Hematopoietic multipotent progenitor cell treated with erythropoietin and hydrocortisone succinate and interleukin-3 and kit ligand, for 15 days (in vitro differentiated cells): ENCODE measurements at regions not wholly inside any gene's neighbourhood (a gene's known extent, or its start where the extent isn't known, plus 50 kb on each side); places are given as distances from the start of the nearest gene placed in this dataset.

Experiments used
- DNase-seq: peaks from one replicate; pipeline ENCODE4 v3.0.0-alpha.2; 2015; ENCODE audit warnings: low spot score

GRCh38 chr15:26477044-26477443, 295.8 kb downstream of the GABRB3 start:
- no peak for DNase-seq

DNA sequence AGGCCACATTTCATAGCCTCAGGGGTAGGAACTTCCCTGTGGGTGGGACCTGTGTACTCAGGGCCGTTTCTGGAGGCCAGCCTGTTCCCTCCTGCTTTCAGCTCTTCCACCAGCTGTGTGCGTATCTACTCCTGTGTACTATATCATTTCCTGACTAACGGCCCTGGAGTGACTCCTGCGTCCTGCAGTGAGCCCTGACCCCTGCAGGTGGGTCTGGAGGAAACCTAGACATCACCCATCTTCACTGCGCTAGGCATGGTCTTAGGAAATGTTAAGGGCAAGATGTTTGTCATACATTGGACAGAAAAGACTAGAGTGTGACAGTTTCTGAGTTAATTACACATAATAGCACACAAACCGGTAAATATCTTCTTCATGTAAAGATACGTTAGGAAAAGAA, 297.3 kb downstream of the GABRB3 start:
- DNase-seq: no peak

DNA sequence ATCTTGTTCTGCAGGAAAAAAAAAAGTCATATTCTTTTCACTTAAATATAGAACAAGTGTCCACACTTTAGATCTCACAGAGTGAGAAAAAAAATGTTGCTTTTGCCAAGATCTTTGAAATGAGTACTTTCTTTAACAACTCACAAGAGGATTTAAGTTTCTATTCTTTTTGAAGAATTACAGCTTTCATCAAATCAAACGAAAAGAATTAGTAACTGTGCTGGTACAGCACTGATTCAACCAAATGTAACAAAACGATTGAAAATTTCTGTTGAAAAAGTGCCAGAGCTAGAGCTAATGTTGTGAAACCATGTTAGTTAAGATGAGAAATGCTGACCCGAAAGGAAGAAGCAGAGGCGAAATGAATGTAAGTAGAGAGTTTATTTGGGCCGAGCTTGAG, 300.2 kb downstream of the GABRB3 start:
- DNase-seq: no peak

- no peak for DNase-seq
Observed at GRCh38 chr15:26461847-26462608, 310.8 kb downstream of the GABRB3 start.

DNA sequence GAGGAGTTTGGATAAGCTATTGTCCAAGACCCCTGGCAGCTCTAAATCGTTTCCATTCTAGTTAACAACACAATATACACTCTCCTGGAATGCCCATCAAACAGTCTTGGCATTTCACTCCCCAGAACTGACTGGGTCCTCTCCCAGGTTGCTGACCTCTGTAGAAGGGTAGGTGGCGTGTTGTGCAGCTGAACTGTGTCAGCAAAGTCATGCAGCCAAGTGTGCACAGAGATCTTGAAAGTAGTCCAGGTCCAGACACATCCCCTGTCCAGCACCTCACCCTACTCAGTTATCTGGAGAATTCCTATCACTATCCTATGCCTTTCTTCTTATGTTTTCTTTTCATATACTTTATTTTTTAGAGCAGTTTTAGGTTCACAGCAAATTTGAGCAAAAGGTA, 312.7 kb downstream of the GABRB3 start:
- DNase-seq: no peak

- no peak for DNase-seq
Observed at GRCh38 chr15:26455828-26456227, 317.0 kb downstream of the GABRB3 start.

- no peak for DNase-seq
Observed at GRCh38 chr15:26453914-26454313, 319.0 kb downstream of the GABRB3 start.

DNA sequence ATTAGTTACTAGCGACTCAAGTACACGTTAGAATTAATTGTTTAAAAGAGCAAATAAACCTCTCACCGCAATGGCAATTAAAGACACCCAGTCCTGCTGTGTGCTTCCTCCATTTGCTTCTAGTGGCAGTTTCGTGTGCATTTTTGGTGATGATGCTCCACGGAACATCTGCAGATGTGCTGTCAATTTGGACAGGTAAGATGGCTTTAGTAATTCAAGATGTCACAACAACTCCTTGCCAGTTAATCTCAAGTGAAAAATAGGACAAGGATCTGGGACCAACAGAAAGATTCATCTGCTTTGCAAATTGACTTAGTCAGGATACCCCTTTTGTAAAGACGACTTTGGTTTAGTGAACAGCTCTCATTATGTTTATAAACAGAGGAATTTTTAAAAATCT, 320.9 kb downstream of the GABRB3 start:
- DNase-seq: no peak

GRCh38 chr15:26449291-26449690, 323.6 kb downstream of the GABRB3 start:
- no peak for DNase-seq

DNA sequence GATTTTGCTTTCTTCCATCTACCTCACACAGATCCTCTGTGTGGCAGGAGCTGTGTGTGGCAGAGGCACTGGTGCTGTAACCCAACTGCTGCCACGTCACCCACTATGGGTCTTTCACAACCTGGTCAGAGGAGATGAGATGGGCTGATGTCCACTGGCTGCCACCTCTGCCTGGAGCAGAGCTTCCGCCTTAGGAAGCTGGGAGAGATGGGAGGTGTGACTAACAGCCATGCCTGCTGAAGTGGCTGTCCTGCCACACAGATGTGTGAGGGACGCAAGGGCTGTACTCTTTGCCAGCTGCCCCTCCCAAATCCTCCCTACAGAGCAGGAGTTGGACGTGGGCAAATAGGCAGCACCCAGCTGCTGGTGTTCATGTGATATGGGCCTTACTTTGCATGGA, 329.5 kb downstream of the GABRB3 start:
- no peak for DNase-seq

- DNase-seq: no peak
Observed at GRCh38 chr15:26442680-26443079, 330.2 kb downstream of the GABRB3 start.

- DNase-seq: no peak
Observed at GRCh38 chr15:26439681-26440080, 333.2 kb downstream of the GABRB3 start.

DNA sequence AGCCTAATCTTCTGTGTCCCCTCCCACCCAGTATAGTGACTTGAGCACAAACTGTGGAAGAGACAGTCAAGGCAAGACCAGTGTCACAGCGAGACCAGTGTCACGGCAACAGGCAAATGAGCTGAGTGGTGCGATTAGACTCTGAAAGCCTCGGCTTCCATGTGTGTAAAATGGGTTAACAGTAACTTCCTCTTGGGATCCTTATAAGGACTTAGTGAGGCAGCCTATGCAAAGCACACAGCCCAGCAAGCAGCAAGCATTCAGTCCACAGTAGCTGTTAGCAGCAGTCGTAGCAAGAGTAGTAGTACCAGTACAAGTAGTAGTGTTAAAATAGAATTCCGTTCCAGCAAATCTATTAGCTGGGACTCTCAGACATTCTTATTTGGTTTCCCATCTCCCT, 334.1 kb downstream of the GABRB3 start:
- DNase-seq: no peak

- DNase-seq: no peak
Observed at GRCh38 chr15:26438316-26438715, 334.6 kb downstream of the GABRB3 start.

- DNase-seq: no peak
Observed at GRCh38 chr15:26433818-26434217, 339.0 kb downstream of the GABRB3 start.

DNA sequence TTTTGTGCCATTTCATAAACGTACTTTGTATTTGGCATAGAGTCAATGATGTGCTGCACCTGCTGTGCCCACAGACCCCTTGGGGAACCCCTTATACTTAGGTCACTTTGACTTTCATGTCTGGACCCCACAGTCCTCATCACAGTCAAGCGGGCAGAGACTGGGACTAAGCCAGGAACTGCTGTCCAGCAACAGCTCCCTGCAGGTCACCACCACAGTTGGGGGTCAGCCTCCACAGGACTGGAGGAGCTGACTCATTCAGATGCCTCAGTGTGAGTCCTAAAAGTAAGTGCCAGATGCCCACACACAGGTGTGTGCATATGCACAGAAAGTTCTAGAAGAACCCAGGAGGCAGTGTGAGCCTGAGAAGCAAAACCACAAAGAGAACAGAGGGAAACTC, 339.8 kb downstream of the GABRB3 start:
- no peak for DNase-seq

DNA sequence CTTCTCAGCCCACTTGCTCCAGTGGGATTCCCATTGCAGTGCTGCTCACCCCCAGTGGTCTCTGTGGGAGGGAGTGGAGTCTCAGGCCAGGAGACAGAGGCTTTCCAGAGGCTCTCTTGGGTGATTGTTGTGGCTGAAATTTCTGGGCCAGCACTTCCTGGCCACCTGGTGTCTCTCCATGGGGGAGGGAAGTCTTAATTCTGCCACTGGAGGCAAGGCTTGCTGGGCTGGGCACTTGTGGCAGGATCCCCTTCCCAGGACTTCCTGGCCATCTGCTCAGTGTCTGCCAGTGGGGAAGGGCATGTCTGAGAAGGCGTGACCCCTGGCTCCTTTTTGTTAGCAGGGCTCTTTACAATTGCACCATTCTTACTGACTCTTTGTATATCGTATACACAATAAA, 351.8 kb downstream of the GABRB3 start:
- DNase-seq: no peak

- DNase-seq: no peak
Observed at GRCh38 chr15:26395624-26396023, 377.2 kb downstream of the GABRB3 start.

- no peak for DNase-seq
Observed at GRCh38 chr15:26394801-26395200, 378.1 kb downstream of the GABRB3 start.

DNA sequence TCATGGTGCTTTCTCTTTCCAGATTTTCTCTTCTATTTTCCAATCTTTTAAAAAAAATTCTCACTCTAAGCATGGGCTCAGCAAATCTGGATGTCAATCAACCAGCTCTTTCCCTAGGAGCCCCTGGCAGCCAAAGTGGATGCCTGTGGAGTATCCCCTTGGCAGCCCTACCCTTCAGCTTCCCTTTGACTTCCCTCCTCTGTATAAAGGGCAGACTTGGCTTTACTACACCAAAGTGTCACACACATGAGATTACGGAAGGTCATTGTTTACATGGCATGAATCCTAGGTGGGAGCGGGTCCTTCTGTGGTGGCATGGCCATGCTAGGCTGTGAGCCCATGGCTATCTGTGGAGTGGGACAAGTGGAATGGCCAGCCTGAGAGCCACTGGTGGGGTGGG, 379.9 kb downstream of the GABRB3 start:
- no peak for DNase-seq

- DNase-seq: no peak
Observed at GRCh38 chr15:26391567-26392194, 381.2 kb downstream of the GABRB3 start.

GRCh38 chr15:26382444-26383072, 390.3 kb downstream of the GABRB3 start:
- no peak for DNase-seq

DNA sequence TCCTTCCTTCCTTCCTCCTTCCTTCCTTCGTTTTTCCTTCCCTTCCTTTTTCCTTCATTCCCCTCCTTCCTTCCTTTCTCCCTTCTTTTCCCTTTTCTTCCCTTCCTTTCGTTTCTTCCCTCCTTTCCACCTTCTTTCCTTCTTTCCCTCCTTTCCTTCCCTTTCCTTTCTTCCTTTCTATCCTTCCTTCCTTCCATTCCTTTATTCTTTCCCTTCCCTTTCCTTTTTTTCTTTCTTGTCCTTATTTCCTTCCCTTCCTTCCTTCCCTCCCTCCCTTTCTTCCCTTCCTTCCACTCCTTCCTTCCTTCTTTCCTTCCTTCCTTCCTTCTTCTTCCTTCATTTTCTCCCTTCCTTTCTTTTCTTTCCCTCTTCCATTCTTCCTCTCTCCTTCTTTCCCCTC, 394.6 kb downstream of the GABRB3 start:
- no peak for DNase-seq

DNA sequence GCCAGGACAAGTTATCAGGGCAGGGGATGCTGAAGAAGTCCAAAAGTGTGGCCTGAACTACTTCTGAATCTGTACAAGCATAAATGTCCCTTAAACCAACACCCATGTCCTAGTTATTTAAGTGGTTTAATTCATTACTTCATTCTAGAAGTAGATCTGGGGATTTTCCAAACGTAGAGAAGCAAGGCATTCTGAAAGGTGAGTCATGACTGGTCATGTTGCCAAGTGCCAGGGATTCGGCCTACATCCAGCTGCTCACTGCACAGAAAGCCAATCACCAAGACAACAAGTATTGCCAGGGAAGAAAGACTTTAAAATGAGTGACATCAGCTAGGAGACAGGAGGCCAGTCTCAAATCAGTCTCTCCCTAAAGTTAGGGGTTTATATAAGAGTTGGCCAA, 396.6 kb downstream of the GABRB3 start:
- no peak for DNase-seq
